Mesendoderm (in vitro differentiated cells): ENCODE measurements at regions not wholly inside any gene's neighbourhood (a gene's known extent, or its start where the extent isn't known, plus 50 kb on each side); places are given as distances from the start of the nearest gene placed in this dataset.

Source experiments
- DNase-seq: peaks from one replicate; pipeline ENCODE4 v3.0.0; 2013
- H2AK5ac ChIP-seq: 2 replicates; pipeline ENCODE4 v1.6.1; 2013; ENCODE audit warnings: low read length, inconsistent platforms
- H2BK120ac ChIP-seq: 2 replicates; pipeline ENCODE4 v1.6.1; 2013; ENCODE audit warnings: low read depth, mild to moderate bottlenecking, low read length, moderate library complexity, mixed read lengths
- H2BK15ac ChIP-seq: replicated peaks from 2 replicates; pipeline ENCODE4 v1.6.1; 2013; ENCODE audit warnings: low read depth, mild to moderate bottlenecking, moderate library complexity
- H2BK5ac ChIP-seq: 2 replicates; pipeline ENCODE4 v1.6.1; 2013; ENCODE audit warnings: low read length, inconsistent platforms
- H3K18ac ChIP-seq: 2 replicates; pipeline ENCODE4 v1.6.1; 2013; ENCODE audit warnings: mild to moderate bottlenecking, low read length, mixed read lengths
- H3K23ac ChIP-seq: one replicate; pipeline ENCODE4 v1.6.1; 2013; ENCODE audit warnings: low read length
- H3K27ac ChIP-seq: 2 replicates; pipeline ENCODE4 v1.5.1; 2013; ENCODE audit warnings: low read depth, mild to moderate bottlenecking, inconsistent platforms, low read length, moderate library complexity
- H3K27me3 ChIP-seq: 2 replicates; pipeline ENCODE4 v1.6.1; 2013; ENCODE audit warnings: low read length, control low read depth, mild to moderate bottlenecking, inconsistent platforms; ENCODE audit not compliant: insufficient read depth, poor library complexity
- H3K36me3 ChIP-seq: 2 replicates; pipeline ENCODE4 v1.6.1; 2013; ENCODE audit warnings: low read length, inconsistent platforms; ENCODE audit not compliant: control insufficient read depth, insufficient read depth
- H3K4ac ChIP-seq: one replicate; pipeline ENCODE4 v1.6.1; 2013; ENCODE audit warnings: low read depth, mild to moderate bottlenecking, low read length, moderate library complexity
- H3K4me1 ChIP-seq: 2 replicates; pipeline ENCODE4 v1.6.1; 2013; ENCODE audit warnings: low read depth, low read length, inconsistent platforms; ENCODE audit not compliant: control insufficient read depth
- H3K4me2 ChIP-seq: 2 replicates; pipeline ENCODE4 v1.6.1; 2013; ENCODE audit warnings: low read length
- H3K4me3 ChIP-seq: 2 replicates; pipeline ENCODE4 v1.5.1; 2013; ENCODE audit warnings: mild to moderate bottlenecking, low read length
- H3K56ac ChIP-seq: one replicate; pipeline ENCODE4 v1.6.1; 2013; ENCODE audit warnings: low read length
- H3K79me1 ChIP-seq: 2 replicates; pipeline ENCODE4 v1.6.1; 2013; ENCODE audit warnings: low read length, inconsistent platforms
- H3K79me2 ChIP-seq: 2 replicates; pipeline ENCODE4 v1.6.1; 2013; ENCODE audit warnings: mild to moderate bottlenecking, low read length; ENCODE audit not compliant: control insufficient read depth, insufficient read depth
- H3K9ac ChIP-seq: 2 replicates; pipeline ENCODE4 v1.6.1; 2013; ENCODE audit warnings: low read length, inconsistent platforms
- H4K5ac ChIP-seq: one replicate; pipeline ENCODE4 v1.6.1; 2013; ENCODE audit warnings: low read length
- H4K8ac ChIP-seq: one replicate; pipeline ENCODE4 v1.6.1; 2013; ENCODE audit warnings: low read depth, mild to moderate bottlenecking, control low read depth, low read length, moderate library complexity
- WGBS: extraction: QIAGEN DNeasy Blood & Tissue Kit; methylation state at CpG from one replicate; pipeline ENCODE4 v1.1.7; 2013; ENCODE audit warnings: low lambda C conversion rate, missing lambda C conversion rate; ENCODE audit not compliant: insufficient coverage; ENCODE audit errors: extremely low coverage; 5-methylcytosine and 5-hydroxymethylcytosine counted together

GRCh38 chr11:134679592-134679991 is 267.6 kb upstream of the B3GAT1 start:
- Histone ChIP-seq H2BK15ac (no peak overlapping the region), H3K18ac (no peak overlapping the region)
- WGBS = no CpG with 5 or more reads among the region's 2 CpGs

GRCh38 chr11:134678744-134679143 is 266.7 kb upstream of the B3GAT1 start:
- Histone ChIP-seq H2BK15ac (no peak overlapping the region), H3K23ac (no peak overlapping the region), H3K18ac (no peak overlapping the region), H3K56ac (no peak overlapping the region), H2BK120ac (no peak overlapping the region), H4K8ac (no peak overlapping the region), H2BK5ac (no peak overlapping the region), H3K36me3 (no peaks in the 10 kb centered on the region), H3K9ac (no peak overlapping the region), H3K4me3 (no peak overlapping the region), H3K79me1 (no peaks in the 10 kb centered on the region), H3K4me1 (no peaks in the 10 kb centered on the region), H3K4me2 (no peak overlapping the region), H3K27ac (no peak overlapping the region), H3K27me3 (no peaks in the 10 kb centered on the region), H3K4ac (no peak overlapping the region), H2AK5ac (no peak overlapping the region), H4K5ac (no peak overlapping the region), H3K79me2 (no peaks in the 10 kb centered on the region)
- no peak for DNase-seq
- WGBS = no CpG with 5 or more reads among the region's 3 CpGs

More at GRCh38 chr11:134679592-134679991, 267.6 kb upstream of the B3GAT1 start:
- H2BK5ac ChIP-seq = no peak overlapping the region
- H4K8ac ChIP-seq = no peak overlapping the region
- no peak overlapping the region for H3K27ac ChIP-seq
- no peaks in the 10 kb centered on the region for H3K36me3 ChIP-seq
- no peak overlapping the region for H3K23ac ChIP-seq
- no peaks in the 10 kb centered on the region for H3K4me1 ChIP-seq
- H3K56ac ChIP-seq = no peak overlapping the region
- no peak overlapping the region for H3K9ac ChIP-seq
- no peak overlapping the region for H2AK5ac ChIP-seq
- DNase-seq = no peak
- no peaks in the 10 kb centered on the region for H3K27me3 ChIP-seq
- no peak overlapping the region for H3K4ac ChIP-seq
- no peak overlapping the region for H3K4me2 ChIP-seq
- H2BK120ac ChIP-seq = no peak overlapping the region
- H3K4me3 ChIP-seq = no peak overlapping the region
- H4K5ac ChIP-seq = no peak overlapping the region
- no peaks in the 10 kb centered on the region for H3K79me2 ChIP-seq
- H3K79me1 ChIP-seq = no peaks in the 10 kb centered on the region

- no peak overlapping the region for H4K8ac ChIP-seq
- H3K27me3 ChIP-seq = no peaks in the 10 kb centered on the region
- no CpG with 5 or more reads among the region's 7 CpGs for WGBS
- H3K79me1 ChIP-seq = no peaks in the 10 kb centered on the region
- H3K4me2 ChIP-seq = no peak overlapping the region
- H3K23ac ChIP-seq = no peak overlapping the region
- H3K4me3 ChIP-seq = no peak overlapping the region
- no peaks in the 10 kb centered on the region for H3K79me2 ChIP-seq
- H3K36me3 ChIP-seq = no peaks in the 10 kb centered on the region
- no peak overlapping the region for H3K18ac ChIP-seq
- no peaks in the 10 kb centered on the region for H3K4me1 ChIP-seq
- no peak overlapping the region for H3K56ac ChIP-seq
- H2BK15ac ChIP-seq = no peak overlapping the region
- no peak overlapping the region for H3K27ac ChIP-seq
- H2AK5ac ChIP-seq = no peak overlapping the region
- H4K5ac ChIP-seq = no peak overlapping the region
- no peak overlapping the region for H3K9ac ChIP-seq
- no peak overlapping the region for H3K4ac ChIP-seq
- H2BK5ac ChIP-seq = no peak overlapping the region
- DNase-seq = no peak
- no peak overlapping the region for H2BK120ac ChIP-seq
Measured at GRCh38 chr11:134677891-134678551, 266.0 kb upstream of the B3GAT1 start.

GRCh38 chr11:134677397-134677822 is 265.4 kb upstream of the B3GAT1 start:
- no peak for DNase-seq
- Histone ChIP-seq H3K79me1 (no peaks in the 10 kb centered on the region), H3K27ac (no peak overlapping the region), H3K18ac (no peak overlapping the region), H2BK15ac (no peak overlapping the region), H3K4me1 (no peaks in the 10 kb centered on the region), H3K79me2 (no peaks in the 10 kb centered on the region), H4K5ac (no peak overlapping the region), H3K23ac (no peak overlapping the region), H3K27me3 (no peaks in the 10 kb centered on the region), H3K4ac (no peak overlapping the region), H3K36me3 (no peaks in the 10 kb centered on the region), H3K56ac (no peak overlapping the region), H3K4me2 (no peak overlapping the region), H3K9ac (no peak overlapping the region), H2AK5ac (no peak overlapping the region), H2BK120ac (no peak overlapping the region), H4K8ac (no peak overlapping the region), H2BK5ac (no peak overlapping the region), H3K4me3 (no peak overlapping the region)
- no CpG with 5 or more reads among the region's 9 CpGs for WGBS

- H3K4me2 ChIP-seq = no peak overlapping the region
- no CpG with 5 or more reads among the region's 16 CpGs for WGBS
- no peak overlapping the region for H2AK5ac ChIP-seq
- no peak overlapping the region for H2BK120ac ChIP-seq
- no peaks in the 10 kb centered on the region for H3K27me3 ChIP-seq
- H3K9ac ChIP-seq = no peak overlapping the region
- H3K4me3 ChIP-seq = no peak overlapping the region
- no peak overlapping the region for H4K8ac ChIP-seq
- H3K4me1 ChIP-seq = no peaks in the 10 kb centered on the region
- no peak overlapping the region for H3K4ac ChIP-seq
- no peak overlapping the region for H3K23ac ChIP-seq
- no peak for DNase-seq
- H3K56ac ChIP-seq = no peak overlapping the region
- H3K27ac ChIP-seq = no peak overlapping the region
- H3K36me3 ChIP-seq = no peaks in the 10 kb centered on the region
- H2BK15ac ChIP-seq = no peak overlapping the region
- no peaks in the 10 kb centered on the region for H3K79me2 ChIP-seq
- no peak overlapping the region for H3K18ac ChIP-seq
- H4K5ac ChIP-seq = no peak overlapping the region
- no peak overlapping the region for H2BK5ac ChIP-seq
- H3K79me1 ChIP-seq = no peaks in the 10 kb centered on the region
Measured at GRCh38 chr11:134676516-134677287, 264.7 kb upstream of the B3GAT1 start.
